ENCODE measurements at regions not wholly inside any gene's neighbourhood (a gene's known extent, or its start where the extent isn't known, plus 50 kb on each side); places are given as distances from the start of the nearest gene placed in this dataset.

GRCh38 chr6:22658934-22659333 is 89.6 kb downstream of the HDGFL1 start:
- no peak for TF ChIP-seq NR2C2 (CRISPR knock-in tag; IDR thresholded peaks at IDR 0.05)
- TF ChIP-seq MLX (CRISPR knock-in tag; IDR thresholded peaks at IDR 0.05): no peak
- TF ChIP-seq PRDM15 (CRISPR knock-in tag; IDR thresholded peaks at IDR 0.05): no peak
- TF ChIP-seq ZNF425 (CRISPR knock-in tag; conservative IDR thresholded peaks at IDR 0.05): no peak
- TF ChIP-seq ZNF263 (CRISPR knock-in tag; IDR thresholded peaks at IDR 0.05; ENCODE audit: low read depth): no peak
- TF ChIP-seq CREM (CRISPR knock-in tag; IDR thresholded peaks at IDR 0.05): no peak
- TF ChIP-seq TEAD1 (CRISPR knock-in tag; IDR thresholded peaks at IDR 0.05): no peak
- TF ChIP-seq ZNF423 (CRISPR knock-in tag; IDR thresholded peaks at IDR 0.05): no peak
- Mint-ChIP-seq H3K4me3 (no peak overlapping the region), H3K4me1 (peaks cover 29% of the 10 kb centered on the region), H3K27me3 (ENCODE audit: low read depth) (no peaks in the 10 kb centered on the region), H3K27ac (no peak overlapping the region), H3K36me3 (no peaks in the 10 kb centered on the region), H3K9me3 (no peaks in the 10 kb centered on the region)
- ATAC-seq (no peak), DNase-seq (ENCODE audit: low spot score) (no peak)
- CTCF ChIA-PET: no interaction called here
- POLR2A ChIA-PET: no interaction called here

- H3K9me3 Mint-ChIP-seq: no peaks in the 10 kb centered on the region
- DNase-seq (ENCODE audit: low spot score): no peak
- TF ChIP-seq NFYB (CRISPR knock-in tag; conservative IDR thresholded peaks at IDR 0.05; ENCODE audit: low read depth) (no peak), KAT7 (CRISPR knock-in tag; IDR thresholded peaks at IDR 0.05; ENCODE audit: borderline replicate concordance) (no peak)
- no peak overlapping the region for H3K27ac Mint-ChIP-seq
- ChIA-PET POLR2A (no interaction called here), CTCF (no interaction called here)
- no peak for ATAC-seq
- H3K27me3 Mint-ChIP-seq (ENCODE audit: low read depth): no peaks in the 10 kb centered on the region
- H3K4me1 Mint-ChIP-seq: no peaks in the 10 kb centered on the region
- H3K36me3 Mint-ChIP-seq: no peaks in the 10 kb centered on the region
- no peak overlapping the region for H3K4me3 Mint-ChIP-seq
These were observed 95.6 kb downstream of the HDGFL1 start for GRCh38 chr6:22664968-22665367.

GRCh38 chr6:22666021-22666420 is 96.7 kb downstream of the HDGFL1 start:
- no peak for TF ChIP-seq RORB (CRISPR knock-in tag; IDR thresholded peaks at IDR 0.05)
- no peak for TF ChIP-seq CTCF (IDR thresholded peaks at IDR 0.05)
- TF ChIP-seq FOXP1 (CRISPR knock-in tag; IDR thresholded peaks at IDR 0.05; ENCODE audit: borderline replicate concordance): no peak
- no peak for TF ChIP-seq MYBL2 (CRISPR knock-in tag; IDR thresholded peaks at IDR 0.05)
- no peak for TF ChIP-seq TEAD4 (CRISPR knock-in tag; IDR thresholded peaks at IDR 0.05)
- TF ChIP-seq KAT7 (CRISPR knock-in tag; IDR thresholded peaks at IDR 0.05; ENCODE audit: borderline replicate concordance): no peak
- Mint-ChIP-seq H3K4me3 (no peak overlapping the region), H3K9me3 (no peaks in the 10 kb centered on the region), H3K36me3 (no peaks in the 10 kb centered on the region), H3K27me3 (ENCODE audit: low read depth) (no peaks in the 10 kb centered on the region), H3K27ac (no peak overlapping the region), H3K4me1 (no peaks in the 10 kb centered on the region)
- POLR2A ChIA-PET: no interaction called here
- ATAC-seq (no peak), DNase-seq (ENCODE audit: low spot score) (no peak)
- CTCF ChIA-PET: no interaction called here
